ENCODE measurements at regions not wholly inside any gene's neighbourhood (a gene's known extent, or its start where the extent isn't known, plus 50 kb on each side); places are given as distances from the start of the nearest gene placed in this dataset.

- TF ChIP-seq SP4 (IDR thresholded peaks at IDR 0.05; ENCODE audit: low read length) (no peak), GABPA (IDR thresholded peaks at IDR 0.05; ENCODE audit: borderline replicate concordance, insufficient read depth, low read length) (no peak), RFX5 (IDR thresholded peaks at IDR 0.05; ENCODE audit: borderline replicate concordance, low read depth, low read length) (no peak), POLR2A (IDR thresholded peaks at IDR 0.05; ENCODE audit: control extremely low read depth in 1 of 2, low read depth in 2 of 2, low read length in 2 of 2) (no peak)
Measured at GRCh38 chr2:16151651-16152050, 211.3 kb downstream of the MYCN start.

All from H1 (cell line).